HepG2 (cell line): ENCODE measurements at regions not wholly inside any gene's neighbourhood (a gene's known extent, or its start where the extent isn't known, plus 50 kb on each side); places are given as distances from the start of the nearest gene placed in this dataset.

Experiments used
- MAF1 ChIP-seq: sonication (generic); formaldehyde crosslinking; IDR thresholded peaks from 2 replicates; pipeline ENCODE4 v1.5.0; 2020; ENCODE audit warnings: missing genetic modification reagents, borderline replicate concordance
- NR1H2 ChIP-seq: sonication (generic); formaldehyde crosslinking; IDR thresholded peaks from 2 replicates; pipeline ENCODE4 v1.8.1; 2022; ENCODE audit warnings: low read depth, missing genetic modification reagents, borderline replicate concordance
- ZFX ChIP-seq: sonication (generic); formaldehyde crosslinking; IDR thresholded peaks from 2 replicates; pipeline ENCODE4 v1.4.0; 2020; ENCODE audit warnings: mild to moderate bottlenecking, low read depth, missing genetic modification reagents, moderate library complexity
- ZNF10 ChIP-seq: sonication (generic); formaldehyde crosslinking; IDR thresholded peaks from 2 replicates; pipeline ENCODE4 v1.4.0; 2020; ENCODE audit warnings: mild to moderate bottlenecking, low read depth, missing genetic modification reagents, borderline replicate concordance
- ZNF746 ChIP-seq: sonication (generic); formaldehyde crosslinking; IDR thresholded peaks from 2 replicates; pipeline ENCODE4 v1.8.0; 2022; ENCODE audit warnings: mild to moderate bottlenecking, missing genetic modification reagents

GRCh38 chr16:50457979-50458491 lies 89.2 kb upstream of the BRD7 start:
- TF ChIP-seq NR1H2 (CRISPR knock-in tag) (no peak), ZFX (CRISPR knock-in tag) (no peak), ZNF746 (CRISPR knock-in tag) (no peak), ZNF10 (CRISPR knock-in tag) (no peak), MAF1 (no peak)
